IMR-90 (cell line): ENCODE measurements at regions not wholly inside any gene's neighbourhood (a gene's known extent, or its start where the extent isn't known, plus 50 kb on each side); places are given as distances from the start of the nearest gene placed in this dataset.

Source experiments
- ATAC-seq: fragments of 200-7000 bp; cut with Tn5 transposase; 2 replicates; pipeline ENCODE4 v1.9.1; 2020; ENCODE audit warnings: low read depth, mild to moderate bottlenecking, moderate library complexity
- BruUV-seq: library from RNA; stranded (reverse); fragments of 400-500 nt; replicated peaks from 2 replicates; lab custom pipeline; 2021; lab: Mats Ljungman, UMichigan
- CTCF ChIA-PET: fragments of 300-600 bp; formaldehyde crosslinking; extraction: SDS; loops from one replicate; lab custom pipeline; 2021; ENCODE audit warnings: antibody characterized with exemption; lab: Yijun Ruan, JAX
- POLR2A ChIA-PET: fragments of 300-600 bp; sonication (Branson Sonifier 250); formaldehyde crosslinking; loops from one replicate; lab custom pipeline; 2022; ENCODE audit warnings: antibody characterized with exemption; ENCODE audit not compliant: unreplicated experiment; lab: Charles Lee
- DNase-seq: peaks from one replicate; pipeline ENCODE4 v3.0.0; 2013
- H2AFZ ChIP-seq: replicated peaks from 2 replicates; pipeline ENCODE3; 2013; ENCODE audit warnings: low read length, mild to moderate bottlenecking; ENCODE audit not compliant: poor library complexity
- H2AK5ac ChIP-seq: 2 replicates; pipeline ENCODE4 v1.6.1; 2013; ENCODE audit warnings: low read depth, low read length, inconsistent platforms
- H2AK9ac ChIP-seq: replicated peaks from 2 replicates; pipeline ENCODE3; 2013; ENCODE audit warnings: mild to moderate bottlenecking, low read depth, low read length, moderate library complexity; ENCODE audit not compliant: poor library complexity
- H2BK120ac ChIP-seq: 2 replicates; pipeline ENCODE4 v1.6.1; 2013; ENCODE audit warnings: low read depth, low read length, inconsistent platforms
- H2BK15ac ChIP-seq: 3 replicates; pipeline ENCODE4 v1.6.1; 2013; ENCODE audit warnings: low read depth, low read length, inconsistent platforms
- H2BK20ac ChIP-seq: 2 replicates; pipeline ENCODE4 v1.6.1; 2013; ENCODE audit warnings: low read depth, mild to moderate bottlenecking, inconsistent platforms, low read length, moderate library complexity
- H2BK5ac ChIP-seq: 2 replicates; pipeline ENCODE4 v1.6.1; 2013; ENCODE audit warnings: mild to moderate bottlenecking, low read depth, low read length, inconsistent platforms; ENCODE audit not compliant: poor library complexity, severe bottlenecking
- H3K14ac ChIP-seq: replicated peaks from 2 replicates; pipeline ENCODE4 v1.6.1; 2013; ENCODE audit warnings: low read depth, low read length, inconsistent platforms
- H3K18ac ChIP-seq: 2 replicates; pipeline ENCODE4 v1.6.1; 2013; ENCODE audit warnings: low read depth, low read length, control low read depth
- H3K23ac ChIP-seq: 2 replicates; pipeline ENCODE4 v1.6.1; 2013; ENCODE audit warnings: low read depth, low read length, inconsistent platforms
- H3K27ac ChIP-seq: 2 replicates; pipeline ENCODE4 v1.5.1; 2013; ENCODE audit warnings: mild to moderate bottlenecking, control low read depth, low read length; ENCODE audit not compliant: insufficient read depth
- H3K27me3 ChIP-seq: 2 replicates; pipeline ENCODE4 v1.6.1; 2013; ENCODE audit warnings: low read length; ENCODE audit not compliant: control insufficient read depth, insufficient read depth
- H3K36me3 ChIP-seq: 2 replicates; pipeline ENCODE4 v1.6.1; 2013; ENCODE audit warnings: low read length, mixed read lengths; ENCODE audit not compliant: control insufficient read depth, insufficient read depth
- H3K4ac ChIP-seq: 2 replicates; pipeline ENCODE4 v1.6.1; 2013; ENCODE audit warnings: low read depth, low read length, inconsistent platforms
- H3K4me1 ChIP-seq: 2 replicates; pipeline ENCODE4 v1.6.1; 2013; ENCODE audit warnings: low read length, mixed read lengths; ENCODE audit not compliant: control insufficient read depth, insufficient read depth
- H3K4me2 ChIP-seq: 2 replicates; pipeline ENCODE4 v1.6.1; 2013; ENCODE audit warnings: low read depth, mild to moderate bottlenecking, control low read depth, low read length, moderate library complexity
- H3K4me3 ChIP-seq: 2 replicates; pipeline ENCODE4 v1.5.1; 2013; ENCODE audit warnings: low read depth, mild to moderate bottlenecking, control low read depth, low read length, moderate library complexity; ENCODE audit not compliant: insufficient read depth
- H3K56ac ChIP-seq: 2 replicates; pipeline ENCODE4 v1.6.1; 2013; ENCODE audit warnings: low read length, inconsistent platforms; ENCODE audit not compliant: insufficient read depth; ENCODE audit errors: extremely low read depth
- H3K79me1 ChIP-seq, 2 experiments: 2 replicates each; pipeline ENCODE4 v1.6.1; 2013; ENCODE audit warnings: low read length in 2 of 2, inconsistent platforms in 1 of 2, low read depth in 1 of 2
- H3K9ac ChIP-seq: 2 replicates; pipeline ENCODE4 v1.6.1; 2013; ENCODE audit warnings: low read depth, low read length, control low read depth
- H3K9me1 ChIP-seq: 2 replicates; pipeline ENCODE4 v1.6.1; 2013; ENCODE audit warnings: low read length, inconsistent platforms; ENCODE audit not compliant: insufficient read depth
- H3K9me3 ChIP-seq: 2 replicates; pipeline ENCODE4 v1.6.1; 2013; ENCODE audit warnings: low read length; ENCODE audit not compliant: control insufficient read depth, insufficient read depth
- H4K20me1 ChIP-seq: 2 replicates; pipeline ENCODE4 v1.6.1; 2013; ENCODE audit warnings: low read length, inconsistent platforms; ENCODE audit not compliant: insufficient read depth
- H4K5ac ChIP-seq: 2 replicates; pipeline ENCODE4 v1.6.1; 2013; ENCODE audit warnings: mild to moderate bottlenecking, low read depth, low read length, control low read depth
- H4K8ac ChIP-seq, 2 experiments: 2 replicates each; pipeline ENCODE4 v1.6.1; 2013; ENCODE audit warnings: low read depth in 2 of 2, low read length in 2 of 2, control low read depth in 1 of 2, inconsistent platforms in 1 of 2
- H4K91ac ChIP-seq: 2 replicates; pipeline ENCODE4 v1.6.1; 2013; ENCODE audit warnings: low read depth, low read length, inconsistent platforms; ENCODE audit not compliant: insufficient read depth
- BHLHE40 ChIP-seq: fragments of 150-350 bp; IDR thresholded peaks from 2 replicates; pipeline ENCODE4 v1.6.1; 2016; ENCODE audit warnings: mild to moderate bottlenecking, low read depth, low read length
- CEBPB ChIP-seq: IDR thresholded peaks from 2 replicates; pipeline ENCODE4 v1.6.1; 2012; ENCODE audit warnings: low read depth, low read length, improper control_type of control experiment
- CHD1 ChIP-seq: IDR thresholded peaks from 2 replicates; pipeline ENCODE4 v1.6.1; 2012; ENCODE audit warnings: low read depth, low read length, improper control_type of control experiment
- FOS ChIP-seq: fragments of 150-350 bp; IDR thresholded peaks from 2 replicates; pipeline ENCODE4 v1.6.1; 2016; ENCODE audit warnings: low read depth, low read length
- MAFK ChIP-seq: IDR thresholded peaks from 2 replicates; pipeline ENCODE4 v1.6.1; 2012; ENCODE audit warnings: low read depth, low read length, improper control_type of control experiment
- MAZ ChIP-seq: IDR thresholded peaks from 2 replicates; pipeline ENCODE4 v1.6.1; 2012; ENCODE audit warnings: low read depth, mild to moderate bottlenecking, low read length, improper control_type of control experiment, moderate library complexity, borderline replicate concordance
- MXI1 ChIP-seq: IDR thresholded peaks from 2 replicates; pipeline ENCODE4 v1.6.1; 2012; ENCODE audit warnings: low read depth, mild to moderate bottlenecking, low read length, moderate library complexity, borderline replicate concordance
- NFE2L2 ChIP-seq: fragments of 150-350 bp; IDR thresholded peaks from 2 replicates; pipeline ENCODE4 v1.6.1; 2016; ENCODE audit warnings: low read depth, mild to moderate bottlenecking, low read length
- POLR2A ChIP-seq: IDR thresholded peaks from 2 replicates; pipeline ENCODE4 v1.6.1; 2012; ENCODE audit warnings: mild to moderate bottlenecking, low read depth, low read length
- RAD21 ChIP-seq: IDR thresholded peaks from 2 replicates; pipeline ENCODE4 v1.6.1; 2012; ENCODE audit warnings: low read length, improper control_type of control experiment
- RCOR1 ChIP-seq: IDR thresholded peaks from 2 replicates; pipeline ENCODE4 v1.6.1; 2012; ENCODE audit warnings: mild to moderate bottlenecking, low read length, improper control_type of control experiment; ENCODE audit not compliant: insufficient replicate concordance
- SMC3 ChIP-seq: fragments of 150-350 bp; IDR thresholded peaks from 2 replicates; pipeline ENCODE4 v1.6.1; 2016; ENCODE audit warnings: low read depth, mild to moderate bottlenecking, antibody characterized with exemption, low read length, moderate library complexity
- WGBS, 2 experiments: methylation state at CpG; one replicate each; pipeline versions ENCODE4 v1.1.5 to v1.1.7; 2013; ENCODE audit warnings: missing lambda C conversion rate in 2 of 2; ENCODE audit not compliant: insufficient read length in 1 of 2; ENCODE audit errors: extremely low coverage in 2 of 2; 5-methylcytosine and 5-hydroxymethylcytosine counted together
- dilution Hi-C: fragments of 300-500 bp; cut with HindIII; formaldehyde crosslinking; loops from one replicate; pipeline ENCODE4 v1.14.3; 2018; ENCODE audit warnings: low sequenced_read_pairs; ENCODE audit not compliant: unreplicated experiment
- in situ Hi-C: fragments of 300-500 bp; cut with MboI; formaldehyde crosslinking; loops from 3 replicates; pipeline ENCODE4 v1.14.3; 2019; ENCODE audit warnings: low sequenced_read_pairs, inconsistent platforms, mixed read lengths
- intact Hi-C: fragments of 100-400 bp; cut with micrococcal nuclease; formaldehyde crosslinking; loops from 2 replicates; pipeline ENCODE4 v1.10.0; 2022
- TF ChIP-seq, protein P1 (sequence below): fragments of 150-350 bp; IDR thresholded peaks from 2 replicates; pipeline ENCODE4 v1.6.1; 2016; ENCODE audit warnings: low read depth, mild to moderate bottlenecking, low read length, moderate library complexity, borderline replicate concordance
- TF ChIP-seq, protein P2 (sequence below): conservative IDR thresholded peaks from 2 replicates; pipeline ENCODE4 v1.5.1; 2012; ENCODE audit warnings: mild to moderate bottlenecking, low read depth, low read length, improper control_type of control experiment
- TF ChIP-seq, protein P3 (sequence below): fragments of 150-350 bp; IDR thresholded peaks from 2 replicates; pipeline ENCODE4 v1.6.1; 2017; ENCODE audit warnings: mild to moderate bottlenecking, antibody characterized with exemption, low read length, low read depth

- ATAC-seq (no peak), DNase-seq (no peak)
- no peaks in the 10 kb centered on the region for H3K4me1 ChIP-seq
- no peak overlapping the region for H3K4me3 ChIP-seq
- no peak for TF ChIP-seq RCOR1
- TF ChIP-seq CHD1 = no peak
- TF ChIP-seq, protein P1, sequence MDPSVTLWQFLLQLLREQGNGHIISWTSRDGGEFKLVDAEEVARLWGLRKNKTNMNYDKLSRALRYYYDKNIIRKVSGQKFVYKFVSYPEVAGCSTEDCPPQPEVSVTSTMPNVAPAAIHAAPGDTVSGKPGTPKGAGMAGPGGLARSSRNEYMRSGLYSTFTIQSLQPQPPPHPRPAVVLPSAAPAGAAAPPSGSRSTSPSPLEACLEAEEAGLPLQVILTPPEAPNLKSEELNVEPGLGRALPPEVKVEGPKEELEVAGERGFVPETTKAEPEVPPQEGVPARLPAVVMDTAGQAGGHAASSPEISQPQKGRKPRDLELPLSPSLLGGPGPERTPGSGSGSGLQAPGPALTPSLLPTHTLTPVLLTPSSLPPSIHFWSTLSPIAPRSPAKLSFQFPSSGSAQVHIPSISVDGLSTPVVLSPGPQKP = no peak
- no peak for TF ChIP-seq BHLHE40
- TF ChIP-seq MAZ = no peak
- TF ChIP-seq CEBPB = no peak
- TF ChIP-seq POLR2A = no peak
- no peak for TF ChIP-seq NFE2L2
- TF ChIP-seq, protein P2, sequence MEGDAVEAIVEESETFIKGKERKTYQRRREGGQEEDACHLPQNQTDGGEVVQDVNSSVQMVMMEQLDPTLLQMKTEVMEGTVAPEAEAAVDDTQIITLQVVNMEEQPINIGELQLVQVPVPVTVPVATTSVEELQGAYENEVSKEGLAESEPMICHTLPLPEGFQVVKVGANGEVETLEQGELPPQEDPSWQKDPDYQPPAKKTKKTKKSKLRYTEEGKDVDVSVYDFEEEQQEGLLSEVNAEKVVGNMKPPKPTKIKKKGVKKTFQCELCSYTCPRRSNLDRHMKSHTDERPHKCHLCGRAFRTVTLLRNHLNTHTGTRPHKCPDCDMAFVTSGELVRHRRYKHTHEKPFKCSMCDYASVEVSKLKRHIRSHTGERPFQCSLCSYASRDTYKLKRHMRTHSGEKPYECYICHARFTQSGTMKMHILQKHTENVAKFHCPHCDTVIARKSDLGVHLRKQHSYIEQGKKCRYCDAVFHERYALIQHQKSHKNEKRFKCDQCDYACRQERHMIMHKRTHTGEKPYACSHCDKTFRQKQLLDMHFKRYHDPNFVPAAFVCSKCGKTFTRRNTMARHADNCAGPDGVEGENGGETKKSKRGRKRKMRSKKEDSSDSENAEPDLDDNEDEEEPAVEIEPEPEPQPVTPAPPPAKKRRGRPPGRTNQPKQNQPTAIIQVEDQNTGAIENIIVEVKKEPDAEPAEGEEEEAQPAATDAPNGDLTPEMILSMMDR = no peak
- TF ChIP-seq, protein P3, sequence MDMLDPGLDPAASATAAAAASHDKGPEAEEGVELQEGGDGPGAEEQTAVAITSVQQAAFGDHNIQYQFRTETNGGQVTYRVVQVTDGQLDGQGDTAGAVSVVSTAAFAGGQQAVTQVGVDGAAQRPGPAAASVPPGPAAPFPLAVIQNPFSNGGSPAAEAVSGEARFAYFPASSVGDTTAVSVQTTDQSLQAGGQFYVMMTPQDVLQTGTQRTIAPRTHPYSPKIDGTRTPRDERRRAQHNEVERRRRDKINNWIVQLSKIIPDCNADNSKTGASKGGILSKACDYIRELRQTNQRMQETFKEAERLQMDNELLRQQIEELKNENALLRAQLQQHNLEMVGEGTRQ = no peak
- TF ChIP-seq FOS = no peak
- no peak for TF ChIP-seq SMC3
- TF ChIP-seq MXI1 = no peak
- TF ChIP-seq RAD21 = no peak
- TF ChIP-seq MAFK = no peak
- H3K9ac ChIP-seq = no peak overlapping the region
- H2BK15ac ChIP-seq = no peak overlapping the region
- H3K4ac ChIP-seq = no peak overlapping the region
- CTCF ChIA-PET = no interaction called here
- H2AK5ac ChIP-seq = no peak overlapping the region
- no peak overlapping the region for H3K14ac ChIP-seq
- POLR2A ChIA-PET = no interaction called here
- no peak overlapping the region for H2AK9ac ChIP-seq
- H3K79me1 ChIP-seq = no peaks in the 10 kb centered on the region
- no peak overlapping the region for H2AFZ ChIP-seq
- dilution Hi-C loops = no loop called here
- WGBS, 2 experiments = no CpG with 5 or more reads among the region's 5 CpGs
- no peak overlapping the region for H3K4me2 ChIP-seq
- no peaks in the 10 kb centered on the region for H3K36me3 ChIP-seq
- no peak overlapping the region for H4K5ac ChIP-seq
- H3K56ac ChIP-seq = no peak overlapping the region
- H2BK20ac ChIP-seq = no peak overlapping the region
- no peak overlapping the region for H4K91ac ChIP-seq
- H3K9me1 ChIP-seq = no peaks in the 10 kb centered on the region
- H4K20me1 ChIP-seq = no peaks in the 10 kb centered on the region
- H3K18ac ChIP-seq = no peak overlapping the region
- no TSS peak for BruUV-seq
- intact Hi-C loops = no loop called here
- H3K27ac ChIP-seq = no peak overlapping the region
- no peak overlapping the region for H2BK5ac ChIP-seq
- no peak overlapping the region for H2BK120ac ChIP-seq
- no peak overlapping the region for H3K23ac ChIP-seq
- in situ Hi-C loops = no loop called here
- H4K8ac ChIP-seq = no peak overlapping the region
- no peaks in the 10 kb centered on the region for H3K9me3 ChIP-seq
- no peaks in the 10 kb centered on the region for H3K27me3 ChIP-seq
Observed at GRCh38 chr4:37169956-37170355, 74.6 kb upstream of the NWD2 start.
